ENCODE measurements at regions not wholly inside any gene's neighbourhood (a gene's known extent, or its start where the extent isn't known, plus 50 kb on each side); places are given as distances from the start of the nearest gene placed in this dataset.

DNA sequence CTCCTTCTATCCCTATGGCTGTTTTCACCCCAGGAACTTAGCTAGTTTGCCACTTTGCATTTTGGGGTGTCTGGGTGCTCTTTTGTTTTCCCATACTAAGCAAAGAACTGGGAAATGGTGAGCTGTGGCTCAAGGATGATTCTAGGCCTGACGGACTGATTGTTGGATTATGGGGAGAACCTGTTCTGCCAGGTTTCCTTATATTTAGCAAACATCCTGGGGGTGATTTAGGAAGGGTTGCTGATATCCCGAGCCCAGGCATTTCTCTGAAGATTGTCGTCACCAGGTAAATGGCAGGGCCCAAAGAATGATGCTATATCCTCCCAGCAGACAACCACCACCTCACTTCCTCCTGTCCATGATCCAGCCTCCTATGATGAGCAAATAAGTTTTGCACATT, 72.1 kb upstream of the GRB10 start:
- DNase-seq: no peak
- H3K9me3 Mint-ChIP-seq: no peaks in the 10 kb centered on the region
- no peaks in the 10 kb centered on the region for H3K4me1 Mint-ChIP-seq (ENCODE audit: low read depth)
- no peak overlapping the region for H3K4me3 Mint-ChIP-seq
- no peaks in the 10 kb centered on the region for H3K36me3 Mint-ChIP-seq (ENCODE audit: low read depth)
- TF ChIP-seq, protein P1, sequence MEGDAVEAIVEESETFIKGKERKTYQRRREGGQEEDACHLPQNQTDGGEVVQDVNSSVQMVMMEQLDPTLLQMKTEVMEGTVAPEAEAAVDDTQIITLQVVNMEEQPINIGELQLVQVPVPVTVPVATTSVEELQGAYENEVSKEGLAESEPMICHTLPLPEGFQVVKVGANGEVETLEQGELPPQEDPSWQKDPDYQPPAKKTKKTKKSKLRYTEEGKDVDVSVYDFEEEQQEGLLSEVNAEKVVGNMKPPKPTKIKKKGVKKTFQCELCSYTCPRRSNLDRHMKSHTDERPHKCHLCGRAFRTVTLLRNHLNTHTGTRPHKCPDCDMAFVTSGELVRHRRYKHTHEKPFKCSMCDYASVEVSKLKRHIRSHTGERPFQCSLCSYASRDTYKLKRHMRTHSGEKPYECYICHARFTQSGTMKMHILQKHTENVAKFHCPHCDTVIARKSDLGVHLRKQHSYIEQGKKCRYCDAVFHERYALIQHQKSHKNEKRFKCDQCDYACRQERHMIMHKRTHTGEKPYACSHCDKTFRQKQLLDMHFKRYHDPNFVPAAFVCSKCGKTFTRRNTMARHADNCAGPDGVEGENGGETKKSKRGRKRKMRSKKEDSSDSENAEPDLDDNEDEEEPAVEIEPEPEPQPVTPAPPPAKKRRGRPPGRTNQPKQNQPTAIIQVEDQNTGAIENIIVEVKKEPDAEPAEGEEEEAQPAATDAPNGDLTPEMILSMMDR (IDR thresholded peaks at IDR 0.05): no peak
- no peak overlapping the region for H3K27ac Mint-ChIP-seq
- peaks cover 50% of the 10 kb centered on the region for H3K27me3 Mint-ChIP-seq (ENCODE audit: insufficient read depth)

DNA sequence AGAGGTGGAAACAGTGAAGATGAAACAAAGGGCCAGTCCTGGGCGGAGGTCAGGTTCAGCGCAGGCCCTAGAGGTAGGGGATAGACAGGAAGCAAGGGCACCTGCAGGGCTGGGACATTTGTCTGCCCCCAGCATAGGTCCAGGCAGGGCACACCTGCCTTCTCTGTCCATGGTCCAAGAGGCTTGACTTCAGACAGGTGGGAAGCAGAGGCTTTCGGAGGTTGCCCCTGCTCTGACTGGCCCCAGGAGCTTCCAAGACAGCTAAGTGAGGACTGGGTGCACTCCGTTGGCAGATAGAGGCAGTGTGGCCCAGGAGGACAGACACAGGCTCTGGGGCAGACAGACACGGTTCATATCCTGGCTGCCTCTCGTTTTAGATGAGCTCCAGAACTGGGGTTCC, 71.6 kb upstream of the GRB10 start:
- H3K4me1 Mint-ChIP-seq (ENCODE audit: low read depth): no peaks in the 10 kb centered on the region
- H3K27me3 Mint-ChIP-seq (ENCODE audit: insufficient read depth): peaks cover 50% of the 10 kb centered on the region
- no peaks in the 10 kb centered on the region for H3K36me3 Mint-ChIP-seq (ENCODE audit: low read depth)
- no peak overlapping the region for H3K4me3 Mint-ChIP-seq
- H3K27ac Mint-ChIP-seq: no peak overlapping the region
- DNase-seq: no peak
- TF ChIP-seq, protein P1 (IDR thresholded peaks at IDR 0.05): no peak
- no peaks in the 10 kb centered on the region for H3K9me3 Mint-ChIP-seq

DNA sequence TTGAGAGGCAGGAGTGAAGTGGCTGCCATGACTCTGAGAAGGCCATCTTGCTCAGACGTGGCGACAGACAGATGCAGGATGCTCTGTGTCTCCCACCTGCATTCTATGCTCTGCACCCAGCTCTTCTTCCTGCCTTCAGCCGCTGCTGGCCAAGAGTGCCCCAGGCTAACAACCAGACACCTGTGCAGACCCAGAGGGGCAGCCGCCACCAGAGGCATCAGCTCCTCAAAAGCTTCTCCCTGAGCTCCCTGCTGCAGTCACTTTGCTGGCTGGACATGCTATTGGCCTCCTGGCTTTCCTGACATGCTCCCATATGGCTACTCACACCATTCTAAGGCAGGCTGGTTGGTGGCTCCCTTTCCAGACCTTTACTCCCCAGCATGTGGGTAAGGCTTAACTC, 70.6 kb upstream of the GRB10 start:
- peaks cover 47% of the 10 kb centered on the region for H3K27me3 Mint-ChIP-seq (ENCODE audit: insufficient read depth)
- no peaks in the 10 kb centered on the region for H3K9me3 Mint-ChIP-seq

DNA sequence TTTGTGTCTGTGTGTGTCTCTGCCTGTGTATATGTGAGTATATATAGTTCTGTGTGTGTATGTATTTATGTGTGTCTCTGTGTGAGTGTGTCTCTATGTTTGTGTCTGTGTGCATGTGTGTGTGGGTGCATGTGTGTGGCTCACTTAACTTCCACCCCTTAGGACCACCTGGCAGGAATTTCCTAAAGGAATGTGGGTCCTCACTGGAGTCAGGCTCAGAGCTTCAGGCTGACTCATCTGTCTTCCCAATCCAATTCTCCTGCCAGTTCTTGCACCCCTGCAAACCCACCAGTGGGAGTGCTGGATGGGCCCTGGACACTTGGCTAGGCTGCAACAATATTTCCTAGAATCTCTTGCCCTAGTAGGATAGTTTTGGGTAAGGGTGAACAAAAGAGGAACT, 70.2 kb upstream of the GRB10 start:
- peaks cover 45% of the 10 kb centered on the region for H3K27me3 Mint-ChIP-seq (ENCODE audit: insufficient read depth)
- TF ChIP-seq, protein P1 (IDR thresholded peaks at IDR 0.05): no peak
- H3K4me1 Mint-ChIP-seq (ENCODE audit: low read depth): no peaks in the 10 kb centered on the region
- no peaks in the 10 kb centered on the region for H3K9me3 Mint-ChIP-seq
- no peak for DNase-seq
- H3K36me3 Mint-ChIP-seq (ENCODE audit: low read depth): no peaks in the 10 kb centered on the region
- H3K27ac Mint-ChIP-seq: no peak overlapping the region
- no peak overlapping the region for H3K4me3 Mint-ChIP-seq

More for the DNA sequence above, 70.6 kb upstream of the GRB10 start:
- no peak overlapping the region for H3K27ac Mint-ChIP-seq
- TF ChIP-seq, protein P1 (IDR thresholded peaks at IDR 0.05): no peak
- no peaks in the 10 kb centered on the region for H3K4me1 Mint-ChIP-seq (ENCODE audit: low read depth)
- H3K4me3 Mint-ChIP-seq: no peak overlapping the region
- no peaks in the 10 kb centered on the region for H3K36me3 Mint-ChIP-seq (ENCODE audit: low read depth)
- DNase-seq: no peak

DNA sequence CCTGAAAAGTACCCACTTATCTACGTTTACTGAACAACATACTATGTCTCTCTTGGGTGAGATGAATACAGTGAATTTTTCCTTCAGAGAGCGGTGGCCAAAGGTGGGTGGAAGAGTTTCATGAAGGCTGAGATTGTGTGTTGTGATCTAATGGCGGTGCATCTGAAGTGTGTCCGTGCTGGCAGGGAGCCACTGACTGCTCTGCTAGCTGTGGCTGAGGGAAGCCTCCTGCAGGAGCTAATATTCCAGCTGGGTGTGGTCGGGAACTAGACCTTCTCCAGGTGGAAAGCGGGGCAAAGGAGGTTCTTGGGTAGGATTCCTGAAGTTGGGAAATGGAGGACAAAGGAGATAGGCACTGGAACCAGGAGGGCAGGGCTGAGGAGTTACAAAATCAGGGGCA, 69.2 kb upstream of the GRB10 start:
- TF ChIP-seq, protein P1 (IDR thresholded peaks at IDR 0.05): no peak
- H3K27ac Mint-ChIP-seq: no peak overlapping the region

DNA sequence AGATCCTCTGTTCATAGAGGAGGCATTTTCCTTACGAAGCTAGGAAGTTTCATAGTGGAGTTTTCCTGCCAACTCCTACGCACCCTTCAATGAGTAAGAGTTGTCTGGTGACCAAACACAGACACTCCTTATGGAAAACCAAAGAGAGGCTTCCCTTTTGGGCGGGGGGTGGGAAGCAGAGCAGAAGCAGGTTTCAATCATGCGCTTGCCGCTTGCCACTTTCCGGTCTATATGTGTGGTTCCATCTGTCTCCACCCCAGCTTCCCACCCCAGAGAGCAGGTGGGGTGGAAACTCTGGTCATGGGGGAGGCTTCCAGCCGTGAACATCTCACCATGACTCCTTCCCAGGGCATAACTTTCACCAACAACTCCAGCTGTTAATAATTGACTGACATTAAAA, 68.8 kb upstream of the GRB10 start:
- H3K27ac Mint-ChIP-seq: no peak overlapping the region
- no peaks in the 10 kb centered on the region for H3K4me1 Mint-ChIP-seq (ENCODE audit: low read depth)
- H3K27me3 Mint-ChIP-seq (ENCODE audit: insufficient read depth): peaks cover 31% of the 10 kb centered on the region
- TF ChIP-seq, protein P1 (IDR thresholded peaks at IDR 0.05): no peak
- no peaks in the 10 kb centered on the region for H3K9me3 Mint-ChIP-seq
- DNase-seq: no peak
- no peaks in the 10 kb centered on the region for H3K36me3 Mint-ChIP-seq (ENCODE audit: low read depth)
- H3K4me3 Mint-ChIP-seq: no peak overlapping the region

More for the DNA sequence above, 69.2 kb upstream of the GRB10 start:
- Mint-ChIP-seq H3K4me1 (ENCODE audit: low read depth) (no peaks in the 10 kb centered on the region), H3K9me3 (no peaks in the 10 kb centered on the region), H3K36me3 (ENCODE audit: low read depth) (no peaks in the 10 kb centered on the region), H3K4me3 (no peak overlapping the region), H3K27me3 (ENCODE audit: insufficient read depth) (peaks cover 35% of the 10 kb centered on the region)
- DNase-seq: no peak

Data from HFFc6 (cell line).